ENCODE measurements at regions not wholly inside any gene's neighbourhood (a gene's known extent, or its start where the extent isn't known, plus 50 kb on each side); places are given as distances from the start of the nearest gene placed in this dataset.

DNA sequence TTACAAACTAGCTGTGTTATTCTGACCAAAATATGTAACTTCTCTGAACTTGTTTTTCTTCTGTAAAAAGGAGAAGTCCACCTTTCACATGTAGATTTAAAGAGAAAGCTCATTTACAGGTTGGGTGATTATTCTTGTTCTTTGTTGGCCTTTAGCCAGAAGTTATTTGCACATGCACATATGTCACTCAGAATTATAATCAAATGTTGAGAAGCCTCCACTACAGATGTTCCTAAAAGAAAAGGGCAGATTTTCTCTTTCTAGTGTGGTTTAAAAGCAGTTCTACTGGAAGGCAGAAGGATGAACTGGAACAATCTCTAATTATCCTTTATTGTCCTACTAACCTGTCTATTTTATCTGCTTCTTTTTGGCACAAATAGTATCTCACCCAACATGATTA is 209.8 kb upstream of the ELAVL2 start:
- TF ChIP-seq, protein P1, sequence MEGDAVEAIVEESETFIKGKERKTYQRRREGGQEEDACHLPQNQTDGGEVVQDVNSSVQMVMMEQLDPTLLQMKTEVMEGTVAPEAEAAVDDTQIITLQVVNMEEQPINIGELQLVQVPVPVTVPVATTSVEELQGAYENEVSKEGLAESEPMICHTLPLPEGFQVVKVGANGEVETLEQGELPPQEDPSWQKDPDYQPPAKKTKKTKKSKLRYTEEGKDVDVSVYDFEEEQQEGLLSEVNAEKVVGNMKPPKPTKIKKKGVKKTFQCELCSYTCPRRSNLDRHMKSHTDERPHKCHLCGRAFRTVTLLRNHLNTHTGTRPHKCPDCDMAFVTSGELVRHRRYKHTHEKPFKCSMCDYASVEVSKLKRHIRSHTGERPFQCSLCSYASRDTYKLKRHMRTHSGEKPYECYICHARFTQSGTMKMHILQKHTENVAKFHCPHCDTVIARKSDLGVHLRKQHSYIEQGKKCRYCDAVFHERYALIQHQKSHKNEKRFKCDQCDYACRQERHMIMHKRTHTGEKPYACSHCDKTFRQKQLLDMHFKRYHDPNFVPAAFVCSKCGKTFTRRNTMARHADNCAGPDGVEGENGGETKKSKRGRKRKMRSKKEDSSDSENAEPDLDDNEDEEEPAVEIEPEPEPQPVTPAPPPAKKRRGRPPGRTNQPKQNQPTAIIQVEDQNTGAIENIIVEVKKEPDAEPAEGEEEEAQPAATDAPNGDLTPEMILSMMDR (IDR thresholded peaks at IDR 0.05; ENCODE audit: low read depth, low read length): no peak
- no peak for TF ChIP-seq EZH2phosphoT487 (IDR thresholded peaks at IDR 0.05; ENCODE audit: low read depth)
